HG03196 (cell line): ENCODE measurements at regions not wholly inside any gene's neighbourhood (a gene's known extent, or its start where the extent isn't known, plus 50 kb on each side); places are given as distances from the start of the nearest gene placed in this dataset.

ENCODE experiments used
- ATAC-seq: cut with Tn5 transposase; IDR thresholded peaks from one replicate; pipeline ENCODE4 v1.9.1; 2021; ENCODE audit not compliant: unreplicated experiment

GRCh38 chr2:217631115-217631514, 371.7 kb downstream of the TNS1 start:
- ATAC-seq, result no peak

GRCh38 chr2:217629347-217629746, 373.4 kb downstream of the TNS1 start:
- no peak for ATAC-seq

GRCh38 chr2:217628061-217628460, 374.7 kb downstream of the TNS1 start:
- no peak for ATAC-seq

GRCh38 chr2:217626926-217627325, 375.9 kb downstream of the TNS1 start:
- ATAC-seq, result no peak

- ATAC-seq, result no peak
Measured at GRCh38 chr2:217625557-217626169, 377.1 kb downstream of the TNS1 start.

GRCh38 chr2:217623281-217623912, 379.4 kb downstream of the TNS1 start:
- no peak for ATAC-seq

- no peak for ATAC-seq
Measured at GRCh38 chr2:217622205-217623060, 380.4 kb downstream of the TNS1 start.

GRCh38 chr2:217621391-217621801, 381.4 kb downstream of the TNS1 start:
- ATAC-seq, result no peak

- ATAC-seq, result no peak
Measured at GRCh38 chr2:217618744-217619143, 384.1 kb downstream of the TNS1 start.

- no peak for ATAC-seq
Measured at GRCh38 chr2:217617616-217618022, 385.2 kb downstream of the TNS1 start.

- ATAC-seq, result no peak
Measured at GRCh38 chr2:217616936-217617335, 385.9 kb downstream of the TNS1 start.

- no peak for ATAC-seq
Measured at GRCh38 chr2:217615171-217615570, 387.6 kb downstream of the TNS1 start.

- ATAC-seq, result no peak
Measured at GRCh38 chr2:217614498-217614897, 388.3 kb downstream of the TNS1 start.

GRCh38 chr2:217614096-217614495, 388.7 kb downstream of the TNS1 start:
- no peak for ATAC-seq

- no peak for ATAC-seq
Measured at GRCh38 chr2:217612920-217613319, 389.9 kb downstream of the TNS1 start.

GRCh38 chr2:217612211-217612610, 390.6 kb downstream of the TNS1 start:
- no peak for ATAC-seq

- no peak for ATAC-seq
Measured at GRCh38 chr2:217611626-217612127, 391.1 kb downstream of the TNS1 start.

- ATAC-seq, result no peak
Measured at GRCh38 chr2:217611056-217611455, 391.7 kb downstream of the TNS1 start.

GRCh38 chr2:217610401-217610814, 392.4 kb downstream of the TNS1 start:
- no peak for ATAC-seq

- no peak for ATAC-seq
Measured at GRCh38 chr2:217609952-217610351, 392.8 kb downstream of the TNS1 start.

- no peak for ATAC-seq
Measured at GRCh38 chr2:217606296-217606695, 396.5 kb downstream of the TNS1 start.
